HG02678 (cell line): ENCODE measurements at regions not wholly inside any gene's neighbourhood (a gene's known extent, or its start where the extent isn't known, plus 50 kb on each side); places are given as distances from the start of the nearest gene placed in this dataset.
"Not testable (repeated sequence)": the region's sequence is repeated elsewhere in the genome, so short reads cannot be mapped to it uniquely, and the experiment has no call there.

Source experiments
- ATAC-seq: cut with Tn5 transposase; IDR thresholded peaks from one replicate; pipeline ENCODE4 v1.9.1; 2021; ENCODE audit warnings: mild to moderate bottlenecking, moderate library complexity; ENCODE audit not compliant: unreplicated experiment

DNA sequence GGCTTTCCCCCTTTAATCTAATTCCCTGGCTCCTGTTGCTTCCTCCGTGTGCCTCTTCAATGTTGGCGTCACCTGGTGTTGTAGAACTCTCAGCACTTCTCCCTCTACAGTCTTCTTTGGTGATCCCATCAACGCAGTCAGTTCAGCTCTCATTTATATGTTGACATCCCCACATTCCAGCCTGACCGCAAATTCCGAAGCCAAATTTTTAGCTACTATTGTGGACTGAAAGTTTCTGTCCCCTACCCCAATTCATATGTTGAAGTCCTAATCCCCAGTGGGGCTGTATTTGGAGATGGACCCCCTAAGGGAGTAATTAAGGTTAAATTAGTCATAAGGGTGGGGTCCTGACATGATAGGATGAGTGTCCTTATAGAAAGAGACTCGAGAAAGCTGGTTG lies 210.6 kb upstream of the ADAMTSL1 start:
- ATAC-seq = no peak

DNA sequence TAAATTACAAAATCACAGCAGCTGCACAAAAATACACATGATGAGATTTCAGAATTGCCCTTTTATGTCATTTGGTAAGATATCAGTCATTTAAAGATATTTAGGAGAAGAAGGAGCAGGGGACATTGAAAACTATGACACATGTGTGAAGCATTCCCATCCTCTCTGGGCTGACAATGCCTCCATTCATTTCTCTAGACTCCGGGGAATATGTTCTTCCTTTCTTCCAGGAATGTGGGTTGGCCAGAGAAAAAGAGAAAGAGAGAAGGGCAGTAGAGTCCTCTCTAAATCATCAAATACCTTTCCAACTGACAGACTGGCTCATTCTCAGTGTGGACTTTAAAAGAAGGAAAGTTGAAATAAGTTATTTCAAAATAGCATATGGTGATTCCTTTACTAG lies 205.6 kb upstream of the ADAMTSL1 start:
- ATAC-seq = no peak

DNA sequence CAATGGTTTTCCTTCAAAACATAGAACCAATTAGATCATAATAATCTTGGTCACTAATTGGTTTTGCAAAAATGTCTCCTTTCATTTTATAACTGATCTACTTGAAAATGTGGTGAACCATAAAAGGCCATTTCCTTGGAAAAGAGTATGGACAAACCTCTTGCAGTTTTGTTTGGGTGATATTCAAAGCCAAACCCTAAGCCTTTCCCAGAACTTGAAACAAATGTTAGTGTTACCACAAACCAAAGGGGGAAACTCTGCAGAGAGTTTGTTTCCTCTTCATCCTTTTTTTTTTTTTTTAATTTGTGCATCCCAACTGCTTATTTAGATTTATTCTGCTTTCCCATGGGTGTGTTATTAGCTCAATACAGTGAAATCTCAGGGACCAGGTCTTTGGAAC lies 204.4 kb upstream of the ADAMTSL1 start:
- ATAC-seq = no peak

DNA sequence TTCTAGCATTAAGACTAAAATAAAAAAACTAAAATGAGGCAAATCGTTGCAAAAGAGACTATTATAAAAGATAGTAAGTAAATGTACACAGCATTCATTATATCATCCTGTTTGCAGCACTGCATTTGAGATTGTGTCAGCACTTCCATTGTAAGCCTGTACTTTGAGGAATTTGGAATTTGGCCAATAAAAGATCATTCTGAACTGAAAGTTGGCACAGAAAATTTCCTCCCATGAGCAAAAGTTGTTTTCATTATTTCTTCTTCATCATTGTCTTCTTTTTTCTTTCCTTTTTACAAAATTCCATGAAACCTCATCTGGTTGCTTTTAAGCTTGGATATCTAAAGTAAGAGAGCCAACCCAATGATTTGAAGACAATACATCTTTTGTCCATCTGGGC lies 199.3 kb upstream of the ADAMTSL1 start:
- no peak for ATAC-seq

DNA sequence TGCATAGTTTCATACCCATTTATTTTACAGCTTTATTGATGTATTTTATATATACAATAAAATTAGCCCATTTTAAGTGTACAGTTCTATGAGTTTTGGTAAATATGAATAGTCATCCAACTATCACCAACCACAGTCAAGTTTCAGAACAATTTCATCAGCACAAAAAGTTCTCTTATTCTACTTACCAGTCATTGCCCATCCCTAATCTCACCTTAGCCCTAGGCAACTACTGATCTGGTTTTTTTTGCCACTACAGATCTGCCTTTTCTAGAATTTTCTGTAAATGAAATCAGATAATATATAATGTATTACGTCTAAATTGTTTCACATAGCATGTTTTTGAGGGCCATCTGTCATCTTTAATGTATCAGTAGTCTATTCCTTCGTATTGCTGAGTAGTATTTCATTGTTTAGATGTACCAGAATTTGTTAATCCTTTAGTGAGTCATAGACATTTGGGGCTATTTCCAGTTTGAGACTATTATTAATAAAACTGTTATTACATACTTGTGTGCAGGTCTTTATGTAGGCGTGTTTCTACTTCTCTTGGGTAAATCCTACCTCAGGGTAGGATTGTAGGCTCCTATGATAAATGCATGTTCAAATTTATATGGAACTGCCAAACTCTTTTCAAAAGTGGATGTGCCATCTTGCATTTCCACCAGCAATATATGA lies 198.5 kb upstream of the ADAMTSL1 start:
- ATAC-seq = no peak

DNA sequence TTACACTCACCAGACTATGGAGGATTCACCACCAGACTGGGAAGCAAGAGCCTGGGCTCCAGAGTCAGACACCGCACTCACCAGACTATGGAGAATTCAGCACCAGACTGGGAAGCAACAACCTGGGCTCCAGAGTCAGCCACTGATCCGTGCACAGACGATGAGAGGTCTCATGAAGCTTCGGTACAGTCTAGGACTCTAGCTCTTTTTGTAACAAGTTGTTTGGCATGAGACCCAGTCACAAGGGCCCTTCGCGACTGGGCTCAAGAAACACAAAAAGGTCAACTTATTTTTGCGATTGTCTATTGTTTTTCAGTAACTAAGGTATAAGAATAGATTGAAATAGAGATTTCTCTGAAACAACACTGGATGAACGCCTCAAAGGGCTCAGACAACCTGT lies 192.7 kb upstream of the ADAMTSL1 start:
- no peak for ATAC-seq

DNA sequence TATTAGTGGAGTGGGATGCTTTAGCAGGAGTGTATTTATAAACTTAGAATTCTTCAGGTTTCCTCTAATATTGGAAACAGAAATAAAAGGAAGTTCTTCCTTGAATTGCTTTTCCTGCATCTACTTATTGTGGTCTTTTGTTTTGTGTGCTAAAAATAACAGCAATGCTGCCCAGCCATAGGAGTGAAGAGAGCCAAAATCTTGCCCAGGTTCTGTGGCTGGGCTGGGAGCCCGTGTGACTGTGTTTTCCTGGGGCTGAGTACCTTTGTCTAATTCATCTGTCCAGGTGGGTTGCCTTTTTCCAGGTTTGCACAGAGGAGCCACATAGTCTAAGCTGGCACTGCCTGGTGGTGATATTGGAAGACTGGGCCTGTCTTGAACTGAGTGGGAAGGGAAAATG lies 179.7 kb upstream of the ADAMTSL1 start:
- no peak for ATAC-seq

DNA sequence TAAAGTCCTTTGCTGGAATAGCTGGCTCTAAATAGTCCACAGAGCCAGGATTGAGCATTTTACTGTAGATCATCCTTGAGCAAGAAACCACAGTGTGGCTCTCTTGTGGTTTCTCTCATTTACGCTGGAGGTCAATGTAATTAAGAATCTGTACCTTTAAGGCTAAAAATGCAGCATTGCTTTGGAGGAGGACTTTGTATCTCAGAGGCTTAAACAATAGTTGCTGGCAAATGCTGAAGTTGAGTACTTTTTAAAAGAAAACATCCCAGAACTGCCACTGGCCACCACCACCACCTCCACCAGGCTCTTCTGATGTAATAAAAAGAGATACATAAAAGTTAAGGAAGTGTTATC lies 177.3 kb upstream of the ADAMTSL1 start:
- ATAC-seq = no peak

DNA sequence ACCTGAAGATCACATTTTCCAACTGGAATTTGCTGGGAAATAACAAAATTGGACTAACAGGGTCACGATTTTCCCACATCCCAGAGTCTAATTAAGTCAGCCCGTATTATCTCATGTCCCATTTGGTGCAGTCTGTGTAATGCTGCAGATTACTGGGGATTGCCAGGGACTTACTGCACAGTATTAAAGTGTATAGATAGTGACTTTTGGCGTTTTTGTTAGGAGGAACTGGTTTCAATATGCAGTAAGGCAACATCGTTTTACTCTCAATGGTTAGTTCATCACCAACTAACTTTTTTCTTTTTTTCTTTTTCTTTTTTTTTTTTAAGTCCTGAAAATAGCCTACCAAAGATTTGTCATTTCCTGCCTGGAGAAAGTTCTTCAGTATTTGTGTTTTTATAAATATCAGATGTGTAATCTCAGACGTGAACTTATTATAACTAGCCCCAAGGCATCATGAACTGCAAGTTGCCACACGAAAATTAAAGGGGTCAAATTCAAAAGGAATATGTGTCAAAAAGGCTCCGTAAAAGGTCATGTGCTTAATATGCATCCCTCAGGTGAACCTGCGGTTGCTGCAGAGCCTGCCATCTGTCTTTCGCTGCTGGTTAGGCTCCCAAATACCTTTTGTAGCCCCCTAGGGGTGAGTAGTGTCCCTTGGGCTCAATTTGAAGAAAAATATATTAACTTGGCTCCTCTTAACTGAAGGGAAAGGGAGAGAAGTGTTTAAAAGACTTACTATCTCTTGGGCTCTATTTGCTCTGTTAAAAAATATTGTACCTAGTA lies 176.7 kb upstream of the ADAMTSL1 start:
- no peak for ATAC-seq

DNA sequence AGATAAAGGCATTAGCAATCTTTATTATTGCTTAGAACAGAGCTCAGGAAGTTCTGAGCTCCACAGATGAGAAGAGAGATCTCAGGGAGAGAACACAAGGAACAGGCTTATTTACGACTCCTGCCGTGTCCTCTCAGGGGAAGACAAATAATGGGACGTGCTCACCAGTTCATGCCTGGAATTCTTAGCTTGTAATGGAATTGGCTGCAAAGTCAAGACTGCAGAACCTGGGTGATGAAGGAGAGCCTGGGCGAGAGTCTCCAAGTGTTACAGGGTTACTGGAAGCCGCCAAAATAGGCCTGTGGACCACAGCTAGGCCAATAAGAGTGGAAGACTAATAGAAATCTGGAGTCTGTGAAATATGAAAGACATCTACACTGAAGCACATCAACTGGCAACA lies 174.5 kb upstream of the ADAMTSL1 start:
- ATAC-seq = no peak

DNA sequence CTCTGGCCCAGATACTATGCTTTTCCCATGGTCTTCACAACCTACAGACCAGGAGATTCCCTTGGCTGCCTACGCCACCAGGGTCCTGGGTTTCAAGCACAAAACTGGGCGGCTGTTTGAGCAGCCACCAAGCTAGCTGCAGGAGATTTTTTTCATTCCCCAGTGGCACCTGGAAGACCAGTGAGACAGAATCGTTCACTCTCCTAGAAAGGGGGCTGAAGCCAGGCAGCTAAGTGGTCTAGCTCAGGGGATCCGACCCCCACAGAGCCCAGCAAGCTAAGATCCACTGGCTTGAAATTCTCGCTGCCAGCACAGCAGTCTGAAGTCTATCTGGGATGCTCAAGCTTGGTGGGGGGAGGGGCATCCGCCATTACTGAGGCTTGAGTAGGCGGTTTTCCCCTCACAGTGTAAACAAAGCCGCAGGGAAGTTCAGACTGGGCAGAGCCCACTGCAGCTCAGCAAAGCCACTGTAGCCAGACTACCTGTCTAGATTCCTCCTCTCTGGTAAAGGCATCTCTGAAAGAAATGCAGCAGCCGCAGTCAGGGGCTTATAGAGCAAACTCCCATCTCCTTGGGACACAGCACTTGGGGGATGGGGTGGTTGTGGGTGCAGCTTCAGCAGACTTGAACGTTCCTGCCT lies 168.7 kb upstream of the ADAMTSL1 start:
- ATAC-seq = not testable (repeated sequence)

DNA sequence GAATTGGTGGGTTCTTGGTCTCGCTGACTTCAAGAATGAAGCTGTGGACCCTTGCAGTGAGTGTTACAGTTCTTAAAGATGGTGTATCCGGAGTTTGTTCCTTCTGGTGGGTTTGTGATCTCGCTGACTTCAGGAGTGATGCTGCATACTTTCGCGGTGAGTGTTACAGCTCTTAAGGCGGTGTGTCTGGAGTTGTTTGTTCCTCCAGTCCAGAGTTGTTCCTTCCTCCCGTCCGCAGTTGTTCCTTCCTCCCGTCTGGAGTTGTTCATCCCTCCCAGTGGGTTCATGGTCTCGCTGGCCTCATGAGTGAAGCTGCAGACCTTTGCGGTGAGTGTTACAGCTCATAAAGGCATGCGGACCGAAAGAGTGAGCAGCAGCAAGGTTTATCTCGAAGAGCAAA lies 159.6 kb upstream of the ADAMTSL1 start:
- ATAC-seq = no peak

DNA sequence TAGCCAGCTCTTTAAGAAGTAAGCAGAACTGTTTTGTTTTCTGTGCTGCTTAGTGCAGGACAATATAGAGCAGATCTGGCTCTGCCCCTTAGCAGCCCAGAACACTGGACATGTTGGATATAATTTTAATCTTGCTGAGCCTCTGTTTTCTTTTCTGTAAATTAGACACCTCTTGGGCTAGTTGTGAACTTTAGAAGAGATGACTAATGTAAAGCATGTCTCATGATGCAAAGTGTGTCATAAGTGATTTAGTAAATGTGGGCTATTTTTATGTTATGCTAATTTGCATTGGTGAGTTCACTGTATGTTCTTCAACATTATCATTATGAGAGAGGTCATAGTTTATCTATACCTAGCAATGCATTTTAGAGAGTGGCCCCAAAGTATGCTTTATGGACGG lies 156.1 kb upstream of the ADAMTSL1 start:
- ATAC-seq = no peak

DNA sequence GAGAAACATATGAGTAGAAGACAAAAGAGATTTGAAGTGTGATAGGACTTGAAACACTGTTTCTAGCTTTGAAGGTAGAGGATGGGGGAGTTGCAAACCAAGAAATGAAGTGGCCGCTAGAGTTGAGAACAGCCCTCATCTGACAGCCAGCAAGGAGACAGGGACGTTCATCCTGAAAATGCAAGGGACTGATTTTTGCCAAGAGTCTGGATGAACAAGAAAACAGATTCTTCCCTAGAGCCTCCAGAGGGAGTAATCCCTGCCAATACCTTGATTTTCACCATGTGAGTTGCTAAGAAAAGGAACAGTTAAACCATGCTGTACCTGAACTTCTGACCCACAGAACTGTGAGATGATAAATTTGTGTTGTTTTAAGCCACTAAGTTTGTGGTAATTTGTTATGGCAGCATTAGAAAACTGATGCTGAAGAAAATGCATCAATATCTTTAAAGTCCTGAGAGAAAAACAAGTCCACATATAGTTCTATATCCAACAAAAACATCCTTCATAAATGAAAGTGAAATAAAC lies 154.0 kb upstream of the ADAMTSL1 start:
- ATAC-seq = no peak

DNA sequence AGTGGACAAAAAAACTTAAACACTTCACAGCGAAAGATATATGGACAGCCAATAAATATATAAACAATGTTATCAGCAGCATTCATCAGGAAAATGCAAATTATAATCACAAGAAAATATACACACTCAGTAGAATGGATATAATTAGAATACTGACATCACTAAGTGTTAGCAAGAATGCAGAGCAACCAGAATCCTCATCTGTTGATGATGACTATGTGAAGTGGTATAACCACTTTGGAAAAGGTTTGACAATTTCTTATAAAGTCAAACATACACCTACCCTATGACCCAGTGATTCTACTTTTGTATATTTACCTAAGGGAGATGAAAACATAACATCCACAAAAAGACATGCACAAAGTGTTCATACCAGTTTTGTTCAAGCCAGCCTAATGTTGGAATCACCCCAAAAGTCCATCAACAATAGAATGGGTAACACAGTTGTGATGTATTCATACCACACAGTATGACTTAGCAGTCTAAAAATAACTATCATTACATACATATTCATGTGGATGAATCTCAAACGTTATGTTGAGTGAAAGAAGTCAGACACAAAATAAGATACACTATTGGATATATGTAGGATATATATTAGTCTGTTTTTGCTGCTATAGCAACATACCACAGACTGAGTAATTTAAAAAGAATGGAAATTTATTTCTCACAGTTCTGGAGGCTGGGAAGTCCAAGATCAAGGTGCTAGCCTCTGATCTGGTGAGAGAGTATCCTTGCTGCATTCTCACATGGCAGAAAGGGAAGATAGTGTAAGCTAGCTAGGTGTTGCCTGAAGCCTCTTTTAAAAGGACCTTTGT lies 148.8 kb upstream of the ADAMTSL1 start:
- ATAC-seq = no peak

DNA sequence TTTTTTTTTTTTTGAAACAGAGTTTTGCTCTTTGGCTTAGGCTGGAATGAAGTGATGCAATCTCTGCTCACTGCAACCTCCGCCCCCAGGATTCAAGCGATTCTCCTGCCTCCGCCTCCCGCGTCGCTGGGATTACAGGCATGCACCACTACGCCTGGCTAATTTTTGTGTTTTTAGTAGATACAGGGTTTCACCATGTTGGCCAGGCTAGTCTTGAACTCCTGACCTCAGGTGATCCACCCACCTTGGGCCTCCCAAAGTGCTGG lies 148.3 kb upstream of the ADAMTSL1 start:
- ATAC-seq = not testable (repeated sequence)

DNA sequence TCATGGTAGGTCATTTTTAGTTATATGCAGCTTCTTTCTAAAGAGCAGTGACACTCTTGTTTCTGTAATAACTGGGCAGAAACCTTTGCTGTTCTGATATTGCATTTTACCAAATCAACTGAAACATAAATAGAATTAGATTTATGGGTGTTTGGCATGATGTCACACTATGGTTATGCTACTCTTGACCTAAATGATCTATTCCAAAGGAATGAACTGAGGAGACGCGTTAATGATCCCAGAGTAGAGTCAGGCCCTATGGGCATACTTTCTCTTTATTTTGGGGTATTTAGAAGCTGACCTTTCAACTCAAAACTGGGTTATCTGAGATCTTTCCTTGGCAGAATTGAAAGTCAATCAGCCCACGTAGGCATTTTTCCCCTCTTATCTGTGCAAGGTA lies 146.8 kb upstream of the ADAMTSL1 start:
- ATAC-seq = no peak

DNA sequence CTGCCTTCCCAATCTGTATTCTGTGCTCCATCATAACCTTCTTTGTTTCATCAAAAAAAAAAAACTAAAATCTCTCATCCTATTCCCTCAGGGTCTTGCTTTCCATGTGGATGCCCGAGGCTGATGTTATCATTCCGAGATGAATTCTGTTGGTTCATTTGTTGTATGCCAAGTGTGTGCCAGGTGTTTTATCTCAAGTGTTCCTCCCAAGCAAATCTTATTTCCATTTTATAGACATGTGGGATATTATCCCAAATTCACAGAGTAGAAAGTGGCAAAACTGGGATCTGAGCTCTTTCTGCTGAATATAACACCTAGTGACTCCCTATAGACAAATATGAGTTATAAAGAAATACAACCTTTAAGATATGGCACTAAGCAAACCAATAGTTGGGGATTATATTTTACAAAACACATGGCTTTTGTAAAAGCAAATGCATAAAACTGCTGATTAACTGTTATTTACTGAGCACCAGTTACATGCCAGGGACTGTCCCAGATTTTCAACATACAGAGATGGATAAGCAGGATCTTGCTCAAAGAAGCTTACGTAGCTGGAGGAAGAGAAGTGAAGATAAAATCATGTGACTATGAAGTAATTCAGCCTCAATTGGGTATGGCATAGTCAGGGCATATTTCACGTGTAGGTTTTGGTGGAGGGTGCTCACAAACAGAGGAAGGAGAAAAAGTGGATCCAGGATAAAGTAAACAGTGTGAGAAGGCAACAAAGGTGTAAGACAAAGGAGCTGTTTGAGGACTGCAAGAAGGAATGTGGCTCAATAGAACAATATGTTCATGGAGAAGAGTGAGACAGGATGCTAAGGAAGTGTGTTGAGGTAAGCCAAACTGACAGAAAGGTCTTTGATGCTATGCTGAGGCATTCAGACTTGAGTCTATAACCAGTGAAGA lies 143.3 kb upstream of the ADAMTSL1 start:
- no peak for ATAC-seq

DNA sequence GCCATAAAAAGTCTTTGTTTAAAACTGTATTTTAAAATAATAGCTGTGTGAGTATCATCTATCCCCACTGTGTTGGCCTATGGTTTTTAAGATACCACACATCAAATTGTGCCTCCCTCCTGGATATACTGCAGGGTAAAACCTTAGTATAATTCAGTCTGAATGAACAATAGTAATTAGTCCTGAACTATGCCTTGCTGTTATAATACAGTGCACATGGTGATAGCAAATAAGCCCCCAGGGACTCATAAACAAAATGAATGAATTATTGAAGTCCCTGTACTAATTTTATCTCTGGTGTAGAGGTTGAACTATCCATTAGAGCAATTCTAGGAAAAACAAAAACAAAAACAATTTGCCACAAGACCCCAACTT lies 142.7 kb upstream of the ADAMTSL1 start:
- no peak for ATAC-seq

DNA sequence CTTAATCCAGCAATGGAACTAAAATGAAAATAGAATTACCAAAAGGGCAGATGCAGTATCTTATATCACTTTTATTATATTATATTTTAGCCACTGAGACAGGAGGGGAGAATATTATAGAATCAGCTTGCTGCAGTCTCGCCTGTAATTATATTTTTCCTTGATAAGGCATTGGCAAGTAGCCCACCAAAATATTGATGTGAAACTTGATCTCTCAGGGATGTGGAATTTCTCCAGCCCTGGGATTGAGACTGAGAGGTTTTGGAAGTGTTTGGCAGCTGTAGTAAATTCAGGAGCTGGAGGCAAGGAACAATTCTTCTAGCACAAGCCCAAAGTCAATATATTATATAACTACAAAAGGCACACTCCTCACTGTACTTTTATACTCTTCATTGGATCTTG lies 142.1 kb upstream of the ADAMTSL1 start:
- no peak for ATAC-seq
